Ishikawa (cell line): ENCODE measurements at regions not wholly inside any gene's neighbourhood (a gene's known extent, or its start where the extent isn't known, plus 50 kb on each side); places are given as distances from the start of the nearest gene placed in this dataset.

Experiments
- CEBPB ChIP-seq: IDR thresholded peaks from 2 replicates; pipeline ENCODE4 v1.6.1; 2012
- EGR1 ChIP-seq: IDR thresholded peaks from 2 replicates; pipeline ENCODE4 v1.6.1; 2012
- EP300 ChIP-seq: IDR thresholded peaks from 2 replicates; pipeline ENCODE4 v1.6.1; 2012; ENCODE audit warnings: borderline replicate concordance
- TAF1 ChIP-seq: IDR thresholded peaks from 2 replicates; pipeline ENCODE4 v1.6.1; 2012; ENCODE audit warnings: low read depth, mild to moderate bottlenecking
- USF1 ChIP-seq: IDR thresholded peaks from 2 replicates; pipeline ENCODE4 v1.6.1; 2012
- YY1 ChIP-seq: IDR thresholded peaks from 2 replicates; pipeline ENCODE4 v1.6.1; 2012; ENCODE audit warnings: low read depth
- TF ChIP-seq, protein P1 (sequence below): IDR thresholded peaks from 2 replicates; pipeline ENCODE4 v1.6.1; 2012; ENCODE audit warnings: low read depth, mild to moderate bottlenecking

- TF ChIP-seq CEBPB = no peak
- TF ChIP-seq TAF1 = no peak
- TF ChIP-seq EP300 = no peak
- TF ChIP-seq USF1 = no peak
- TF ChIP-seq YY1 = no peak
- TF ChIP-seq, protein P1, sequence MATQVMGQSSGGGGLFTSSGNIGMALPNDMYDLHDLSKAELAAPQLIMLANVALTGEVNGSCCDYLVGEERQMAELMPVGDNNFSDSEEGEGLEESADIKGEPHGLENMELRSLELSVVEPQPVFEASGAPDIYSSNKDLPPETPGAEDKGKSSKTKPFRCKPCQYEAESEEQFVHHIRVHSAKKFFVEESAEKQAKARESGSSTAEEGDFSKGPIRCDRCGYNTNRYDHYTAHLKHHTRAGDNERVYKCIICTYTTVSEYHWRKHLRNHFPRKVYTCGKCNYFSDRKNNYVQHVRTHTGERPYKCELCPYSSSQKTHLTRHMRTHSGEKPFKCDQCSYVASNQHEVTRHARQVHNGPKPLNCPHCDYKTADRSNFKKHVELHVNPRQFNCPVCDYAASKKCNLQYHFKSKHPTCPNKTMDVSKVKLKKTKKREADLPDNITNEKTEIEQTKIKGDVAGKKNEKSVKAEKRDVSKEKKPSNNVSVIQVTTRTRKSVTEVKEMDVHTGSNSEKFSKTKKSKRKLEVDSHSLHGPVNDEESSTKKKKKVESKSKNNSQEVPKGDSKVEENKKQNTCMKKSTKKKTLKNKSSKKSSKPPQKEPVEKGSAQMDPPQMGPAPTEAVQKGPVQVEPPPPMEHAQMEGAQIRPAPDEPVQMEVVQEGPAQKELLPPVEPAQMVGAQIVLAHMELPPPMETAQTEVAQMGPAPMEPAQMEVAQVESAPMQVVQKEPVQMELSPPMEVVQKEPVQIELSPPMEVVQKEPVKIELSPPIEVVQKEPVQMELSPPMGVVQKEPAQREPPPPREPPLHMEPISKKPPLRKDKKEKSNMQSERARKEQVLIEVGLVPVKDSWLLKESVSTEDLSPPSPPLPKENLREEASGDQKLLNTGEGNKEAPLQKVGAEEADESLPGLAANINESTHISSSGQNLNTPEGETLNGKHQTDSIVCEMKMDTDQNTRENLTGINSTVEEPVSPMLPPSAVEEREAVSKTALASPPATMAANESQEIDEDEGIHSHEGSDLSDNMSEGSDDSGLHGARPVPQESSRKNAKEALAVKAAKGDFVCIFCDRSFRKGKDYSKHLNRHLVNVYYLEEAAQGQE = no peak
- no peak for TF ChIP-seq EGR1
Observed at GRCh38 chr3:72256716-72257115, 471.8 kb upstream of the PROK2 start.
